Loucy (cell line): ENCODE measurements at regions not wholly inside any gene's neighbourhood (a gene's known extent, or its start where the extent isn't known, plus 50 kb on each side); places are given as distances from the start of the nearest gene placed in this dataset.

Source experiments
- H2AFZ ChIP-seq: fragments of 200-600 bp; sonication (generic); 2 replicates; pipeline ENCODE4 v1.6.0; 2016; ENCODE audit warnings: antibody characterized with exemption, mild to moderate bottlenecking, low read length, moderate library complexity
- H3F3A ChIP-seq: fragments of 200-600 bp; 2 replicates; pipeline ENCODE4 v1.6.0; 2016; ENCODE audit warnings: antibody characterized with exemption, low read depth, mild to moderate bottlenecking
- H3K27me3 ChIP-seq: fragments of 200-600 bp; sonication (generic); 2 replicates; pipeline ENCODE4 v1.6.1; 2014; ENCODE audit warnings: low read length, mild to moderate bottlenecking; ENCODE audit not compliant: insufficient read depth, poor library complexity, severe bottlenecking
- H3K36me3 ChIP-seq: fragments of 200-600 bp; sonication (generic); 2 replicates; pipeline ENCODE4 v1.6.1; 2016; ENCODE audit warnings: low read length; ENCODE audit not compliant: insufficient read depth
- H3K4me1 ChIP-seq: fragments of 200-600 bp; sonication (generic); 2 replicates; pipeline ENCODE4 v1.5.1; 2014; ENCODE audit warnings: low read length, mild to moderate bottlenecking; ENCODE audit not compliant: insufficient read depth, poor library complexity, severe bottlenecking
- H3K4me2 ChIP-seq: fragments of 200-600 bp; sonication (generic); 2 replicates; pipeline ENCODE4 v1.6.0; 2014; ENCODE audit warnings: antibody characterized with exemption, low read length, low read depth, mild to moderate bottlenecking; ENCODE audit not compliant: poor library complexity, severe bottlenecking
- H3K4me3 ChIP-seq: fragments of 200-600 bp; sonication (generic); 2 replicates; pipeline ENCODE4 v1.5.1; 2014; ENCODE audit warnings: low read length, mild to moderate bottlenecking, mixed read lengths; ENCODE audit not compliant: poor library complexity, severe bottlenecking
- H3K79me2 ChIP-seq: fragments of 200-600 bp; sonication (generic); 2 replicates; pipeline ENCODE4 v1.6.1; 2014; ENCODE audit warnings: low read length; ENCODE audit not compliant: insufficient read depth
- H3K9ac ChIP-seq: fragments of 200-600 bp; sonication (generic); 2 replicates; pipeline ENCODE4 v1.6.0; 2014; ENCODE audit warnings: mild to moderate bottlenecking, low read depth, low read length, moderate library complexity; ENCODE audit not compliant: poor library complexity, severe bottlenecking
- H3K9me2 ChIP-seq: fragments of 200-600 bp; sonication (generic); replicated peaks from 2 replicates; pipeline ENCODE4 v1.6.1; 2016; ENCODE audit warnings: low read depth, low read length, mixed read lengths
- H3K9me3 ChIP-seq: fragments of 200-600 bp; sonication (generic); 2 replicates; pipeline ENCODE4 v1.6.1; 2014; ENCODE audit warnings: mild to moderate bottlenecking, antibody characterized with exemption, low read length, low read depth; ENCODE audit not compliant: insufficient read depth
- H4K20me1 ChIP-seq: fragments of 200-600 bp; sonication (generic); 2 replicates; pipeline ENCODE4 v1.6.0; 2014; ENCODE audit warnings: antibody characterized with exemption, low read length, mild to moderate bottlenecking; ENCODE audit not compliant: insufficient read depth, poor library complexity, severe bottlenecking
- CTCF ChIP-seq: fragments of 200-600 bp; sonication (generic); conservative IDR thresholded peaks from 2 replicates; pipeline ENCODE4 v1.5.1; 2014; ENCODE audit warnings: mild to moderate bottlenecking, antibody characterized with exemption, low read length
- EZH2phosphoT487 ChIP-seq: fragments of 200-600 bp; IDR thresholded peaks from 2 replicates; pipeline ENCODE4 v1.6.1; 2018; ENCODE audit warnings: antibody characterized with exemption, mild to moderate bottlenecking, moderate library complexity, borderline replicate concordance

GRCh38 chr9:119841016-119841415 lies 471.8 kb upstream of the BRINP1 start:
- Histone ChIP-seq H2AFZ (no peak overlapping the region), H3K36me3 (no peaks in the 10 kb centered on the region), H3K79me2 (no peaks in the 10 kb centered on the region), H3F3A (no peaks in the 10 kb centered on the region), H4K20me1 (no peaks in the 10 kb centered on the region), H3K9me3 (no peaks in the 10 kb centered on the region), H3K4me1 (no peaks in the 10 kb centered on the region), H3K27me3 (no peaks in the 10 kb centered on the region), H3K4me2 (no peak overlapping the region), H3K9ac (no peak overlapping the region), H3K4me3 (no peak overlapping the region), H3K9me2 (no peaks in the 10 kb centered on the region)
- no peak for TF ChIP-seq EZH2phosphoT487
- no peak for TF ChIP-seq CTCF

GRCh38 chr9:119839888-119840287 lies 470.7 kb upstream of the BRINP1 start:
- no peaks in the 10 kb centered on the region for H3K9me3 ChIP-seq
- no peak overlapping the region for H3K4me2 ChIP-seq
- H3F3A ChIP-seq: no peaks in the 10 kb centered on the region
- no peak for TF ChIP-seq EZH2phosphoT487
- no peak for TF ChIP-seq CTCF
- no peaks in the 10 kb centered on the region for H3K27me3 ChIP-seq
- H3K4me1 ChIP-seq: no peaks in the 10 kb centered on the region
- H3K9ac ChIP-seq: no peak overlapping the region
- no peak overlapping the region for H2AFZ ChIP-seq
- H3K79me2 ChIP-seq: no peaks in the 10 kb centered on the region
- H4K20me1 ChIP-seq: no peaks in the 10 kb centered on the region
- H3K9me2 ChIP-seq: no peaks in the 10 kb centered on the region
- no peaks in the 10 kb centered on the region for H3K36me3 ChIP-seq
- no peak overlapping the region for H3K4me3 ChIP-seq

- Histone ChIP-seq H3K9ac (no peak overlapping the region), H4K20me1 (no peaks in the 10 kb centered on the region), H3K4me2 (no peak overlapping the region), H3K4me3 (no peak overlapping the region), H3F3A (no peaks in the 10 kb centered on the region), H3K9me2 (no peaks in the 10 kb centered on the region), H3K27me3 (no peaks in the 10 kb centered on the region), H3K4me1 (no peaks in the 10 kb centered on the region), H3K79me2 (no peaks in the 10 kb centered on the region), H3K9me3 (no peaks in the 10 kb centered on the region), H2AFZ (no peak overlapping the region), H3K36me3 (no peaks in the 10 kb centered on the region)
- no peak for TF ChIP-seq EZH2phosphoT487
Observed at GRCh38 chr9:119838210-119838609, 469.0 kb upstream of the BRINP1 start.

- H3K27me3 ChIP-seq: no peaks in the 10 kb centered on the region
- no peaks in the 10 kb centered on the region for H3K4me1 ChIP-seq
- no peaks in the 10 kb centered on the region for H4K20me1 ChIP-seq
- H3F3A ChIP-seq: no peaks in the 10 kb centered on the region
- no peak overlapping the region for H2AFZ ChIP-seq
- H3K79me2 ChIP-seq: no peaks in the 10 kb centered on the region
- H3K9ac ChIP-seq: no peak overlapping the region
- no peaks in the 10 kb centered on the region for H3K36me3 ChIP-seq
- TF ChIP-seq CTCF: no peak
- TF ChIP-seq EZH2phosphoT487: no peak
- no peaks in the 10 kb centered on the region for H3K9me2 ChIP-seq
- no peaks in the 10 kb centered on the region for H3K9me3 ChIP-seq
- H3K4me3 ChIP-seq: no peak overlapping the region
- H3K4me2 ChIP-seq: no peak overlapping the region
Observed at GRCh38 chr9:119836036-119836435, 466.8 kb upstream of the BRINP1 start.
